ENCODE measurements at regions not wholly inside any gene's neighbourhood (a gene's known extent, or its start where the extent isn't known, plus 50 kb on each side); places are given as distances from the start of the nearest gene placed in this dataset.

- TF ChIP-seq EZH2 (IDR thresholded peaks at IDR 0.05; ENCODE audit: insufficient read depth, poor library complexity, severe bottlenecking) (no peak), EZH2phosphoT487 (IDR thresholded peaks at IDR 0.05; ENCODE audit: insufficient read depth, low read depth) (no peak)
Measured at GRCh38 chr12:47403681-47404080, 302.1 kb downstream of the RPAP3 start.
